ENCODE measurements at regions not wholly inside any gene's neighbourhood (a gene's known extent, or its start where the extent isn't known, plus 50 kb on each side); places are given as distances from the start of the nearest gene placed in this dataset.
"Not testable (repeated sequence)": the region's sequence is repeated elsewhere in the genome, so short reads cannot be mapped to it uniquely, and the experiment has no call there.

GRCh38 chr13:90448466-90449037 lies 898.9 kb upstream of the MIR17HG start:
- DNase-seq (ENCODE audit: low spot score) = no peak

- DNase-seq (ENCODE audit: low spot score) = no peak
Observed at GRCh38 chr13:90453342-90453741, 894.1 kb upstream of the MIR17HG start.

GRCh38 chr13:90454002-90454636 lies 893.4 kb upstream of the MIR17HG start:
- no peak for DNase-seq (ENCODE audit: low spot score)

- no peak for DNase-seq (ENCODE audit: low spot score)
Observed at GRCh38 chr13:90455067-90455466, 892.4 kb upstream of the MIR17HG start.

- no peak for DNase-seq (ENCODE audit: low spot score)
Observed at GRCh38 chr13:90455823-90456222, 891.7 kb upstream of the MIR17HG start.

GRCh38 chr13:90461398-90461797 lies 886.1 kb upstream of the MIR17HG start:
- DNase-seq (ENCODE audit: low spot score) = no peak

GRCh38 chr13:90477216-90477615 lies 870.3 kb upstream of the MIR17HG start:
- no peak for DNase-seq (ENCODE audit: low spot score)

GRCh38 chr13:90483906-90484305 lies 863.6 kb upstream of the MIR17HG start:
- no peak for DNase-seq (ENCODE audit: low spot score)

- DNase-seq (ENCODE audit: low spot score) = no peak
Observed at GRCh38 chr13:90485436-90485835, 862.1 kb upstream of the MIR17HG start.

- DNase-seq (ENCODE audit: low spot score) = no peak
Observed at GRCh38 chr13:90492872-90493271, 854.6 kb upstream of the MIR17HG start.

GRCh38 chr13:90493667-90494066 lies 853.8 kb upstream of the MIR17HG start:
- no peak for DNase-seq (ENCODE audit: low spot score)

GRCh38 chr13:90494849-90495248 lies 852.6 kb upstream of the MIR17HG start:
- not testable (repeated sequence) for DNase-seq (ENCODE audit: low spot score)

- DNase-seq (ENCODE audit: low spot score) = no peak
Observed at GRCh38 chr13:90498096-90498495, 849.4 kb upstream of the MIR17HG start.

- no peak for DNase-seq (ENCODE audit: low spot score)
Observed at GRCh38 chr13:90498816-90499215, 848.7 kb upstream of the MIR17HG start.

GRCh38 chr13:90500569-90500968 lies 846.9 kb upstream of the MIR17HG start:
- DNase-seq (ENCODE audit: low spot score) = no peak

- DNase-seq (ENCODE audit: low spot score) = no peak
Observed at GRCh38 chr13:90502153-90502552, 845.3 kb upstream of the MIR17HG start.

- DNase-seq (ENCODE audit: low spot score) = no peak
Observed at GRCh38 chr13:90502762-90503161, 844.7 kb upstream of the MIR17HG start.

- DNase-seq (ENCODE audit: low spot score) = no peak
Observed at GRCh38 chr13:90510319-90510718, 837.2 kb upstream of the MIR17HG start.

- DNase-seq (ENCODE audit: low spot score) = no peak
Observed at GRCh38 chr13:90511903-90512302, 835.6 kb upstream of the MIR17HG start.

GRCh38 chr13:90514712-90515111 lies 832.8 kb upstream of the MIR17HG start:
- DNase-seq (ENCODE audit: low spot score) = not testable (repeated sequence)

GRCh38 chr13:90518417-90518816 lies 829.1 kb upstream of the MIR17HG start:
- DNase-seq (ENCODE audit: low spot score) = no peak

- DNase-seq (ENCODE audit: low spot score) = no peak
Observed at GRCh38 chr13:90519157-90519556, 828.3 kb upstream of the MIR17HG start.

- no peak for DNase-seq (ENCODE audit: low spot score)
Observed at GRCh38 chr13:90526711-90527110, 820.8 kb upstream of the MIR17HG start.

GRCh38 chr13:90531744-90532143 lies 815.7 kb upstream of the MIR17HG start:
- no peak for DNase-seq (ENCODE audit: low spot score)
